SU-DHL-6 (cell line): ENCODE measurements at regions not wholly inside any gene's neighbourhood (a gene's known extent, or its start where the extent isn't known, plus 50 kb on each side); places are given as distances from the start of the nearest gene placed in this dataset.

Experiments used
- H2AFZ ChIP-seq: fragments of 200-600 bp; sonication (generic); 2 replicates; pipeline ENCODE4 v1.6.1; 2014; ENCODE audit warnings: low read depth, mild to moderate bottlenecking, moderate library complexity, mixed read lengths, antibody characterized with exemption, low read length; ENCODE audit not compliant: severe bottlenecking
- H3F3A ChIP-seq: fragments of 200-600 bp; shearing (Covaris generic); 2 replicates; pipeline ENCODE4 v1.6.0; 2016; ENCODE audit warnings: antibody characterized with exemption, mild to moderate bottlenecking; ENCODE audit not compliant: insufficient read depth
- H3K27ac ChIP-seq: fragments of 200-600 bp; sonication (generic); 2 replicates; pipeline ENCODE4 v1.5.1; 2016; ENCODE audit warnings: low read depth, mild to moderate bottlenecking, low read length, moderate library complexity, mixed read lengths
- H3K27me3 ChIP-seq: fragments of 200-600 bp; sonication (generic), shearing (Covaris generic); 2 replicates; pipeline ENCODE4 v1.6.0; 2014; ENCODE audit warnings: mild to moderate bottlenecking, low read length
- H3K36me3 ChIP-seq: fragments of 200-600 bp; sonication (generic); 2 replicates; pipeline ENCODE4 v1.6.1; 2014; ENCODE audit warnings: mild to moderate bottlenecking, low read length, mixed read lengths
- H3K4me2 ChIP-seq: fragments of 300-600, 200-600 bp; shearing (Covaris generic), sonication (generic); 2 replicates; pipeline ENCODE4 v1.6.0; 2014; ENCODE audit warnings: low read length, low read depth, mild to moderate bottlenecking; ENCODE audit not compliant: poor library complexity, severe bottlenecking
- H3K4me3 ChIP-seq: fragments of 200-600 bp; sonication (generic); 2 replicates; pipeline ENCODE4 v1.5.1; 2014; ENCODE audit warnings: antibody characterized with exemption, low read length, mild to moderate bottlenecking, mixed read lengths; ENCODE audit not compliant: insufficient read depth, poor library complexity, severe bottlenecking
- H3K79me2 ChIP-seq: fragments of 200-600 bp; sonication (generic); 2 replicates; pipeline ENCODE4 v1.6.1; 2014; ENCODE audit warnings: mild to moderate bottlenecking, low read length, moderate library complexity; ENCODE audit not compliant: insufficient read depth
- H3K9ac ChIP-seq: fragments of 200-600 bp; sonication (generic); 2 replicates; pipeline ENCODE4 v1.7.0; 2014; ENCODE audit warnings: mild to moderate bottlenecking, low read length
- H3K9me2 ChIP-seq: fragments of 200-600 bp; sonication (generic); replicated peaks from 2 replicates; pipeline ENCODE4 v1.6.1; 2014; ENCODE audit warnings: low read length; ENCODE audit not compliant: insufficient read depth
- H3K9me3 ChIP-seq: fragments of 200-600 bp; sonication (generic); 2 replicates; pipeline ENCODE4 v1.6.1; 2014; ENCODE audit warnings: low read length, mixed read lengths; ENCODE audit not compliant: insufficient read depth
- H4K20me1 ChIP-seq: fragments of 200-600 bp; sonication (generic); 2 replicates; pipeline ENCODE4 v1.6.1; 2014; ENCODE audit warnings: low read depth, mild to moderate bottlenecking, antibody characterized with exemption, low read length, moderate library complexity, mixed read lengths
- CTCF ChIP-seq: fragments of 200-600 bp; sonication (generic); IDR thresholded peaks from one replicate; pipeline ENCODE4 v1.5.1; 2017; ENCODE audit warnings: antibody characterized with exemption, mild to moderate bottlenecking, low read length, moderate library complexity; ENCODE audit not compliant: insufficient read depth, poor library complexity, severe bottlenecking
- EZH2phosphoT487 ChIP-seq: fragments of 200-600 bp; sonication (generic), shearing (Covaris generic); conservative IDR thresholded peaks from 2 replicates; pipeline ENCODE4 v1.6.1; 2018; ENCODE audit warnings: mild to moderate bottlenecking, antibody characterized with exemption, low read length, moderate library complexity, mixed read lengths

GRCh38 chr5:4911646-4912403 lies 228.3 kb upstream of the ADAMTS16 start:
- H3K9me2 ChIP-seq, result no peaks in the 10 kb centered on the region
- H3K27me3 ChIP-seq, result no peaks in the 10 kb centered on the region
- H3K27ac ChIP-seq, result no peak overlapping the region
- no peaks in the 10 kb centered on the region for H3K79me2 ChIP-seq
- no peak overlapping the region for H3K9ac ChIP-seq
- no peaks in the 10 kb centered on the region for H3K9me3 ChIP-seq
- no peaks in the 10 kb centered on the region for H3F3A ChIP-seq
- no peak overlapping the region for H2AFZ ChIP-seq
- no peak for TF ChIP-seq EZH2phosphoT487
- no peak for TF ChIP-seq CTCF
- no peak overlapping the region for H3K4me3 ChIP-seq
- no peaks in the 10 kb centered on the region for H4K20me1 ChIP-seq
- no peaks in the 10 kb centered on the region for H3K36me3 ChIP-seq
- no peak overlapping the region for H3K4me2 ChIP-seq

GRCh38 chr5:4921929-4922328 lies 218.2 kb upstream of the ADAMTS16 start:
- no peaks in the 10 kb centered on the region for H3K27me3 ChIP-seq
- no peaks in the 10 kb centered on the region for H3F3A ChIP-seq
- TF ChIP-seq EZH2phosphoT487 (no peak), CTCF (no peak)
- H3K9me2 ChIP-seq, result no peaks in the 10 kb centered on the region
- H3K27ac ChIP-seq, result no peak overlapping the region
- H3K79me2 ChIP-seq, result no peaks in the 10 kb centered on the region
- H4K20me1 ChIP-seq, result no peaks in the 10 kb centered on the region
- no peak overlapping the region for H2AFZ ChIP-seq
- no peak overlapping the region for H3K4me3 ChIP-seq
- H3K36me3 ChIP-seq, result no peaks in the 10 kb centered on the region
- no peak overlapping the region for H3K4me2 ChIP-seq
- H3K9ac ChIP-seq, result no peak overlapping the region
- no peaks in the 10 kb centered on the region for H3K9me3 ChIP-seq

GRCh38 chr5:4924577-4924976 lies 215.6 kb upstream of the ADAMTS16 start:
- Histone ChIP-seq H3K4me3 (no peak overlapping the region), H4K20me1 (no peaks in the 10 kb centered on the region), H2AFZ (no peak overlapping the region), H3K9me3 (no peaks in the 10 kb centered on the region), H3K36me3 (no peaks in the 10 kb centered on the region), H3K4me2 (no peak overlapping the region), H3K79me2 (no peaks in the 10 kb centered on the region), H3F3A (no peaks in the 10 kb centered on the region), H3K9me2 (no peaks in the 10 kb centered on the region), H3K27me3 (no peaks in the 10 kb centered on the region), H3K27ac (no peak overlapping the region), H3K9ac (no peak overlapping the region)
- TF ChIP-seq CTCF (no peak), EZH2phosphoT487 (no peak)
